EL (cell line): ENCODE measurements at regions not wholly inside any gene's neighbourhood (a gene's known extent, or its start where the extent isn't known, plus 50 kb on each side); places are given as distances from the start of the nearest gene placed in this dataset.

Source experiments
- DNase-seq: peaks from one replicate; pipeline ENCODE4 v3.0.0-alpha.2; 2016

- DNase-seq, result no peak
These were observed 784.5 kb downstream of the USP25 start for GRCh38 chr21:16514316-16514715.

GRCh38 chr21:16517383-16517782 is 787.6 kb downstream of the USP25 start:
- no peak for DNase-seq

- DNase-seq, result no peak
These were observed 789.3 kb downstream of the USP25 start for GRCh38 chr21:16519036-16519435.

GRCh38 chr21:16519644-16520043 is 789.9 kb downstream of the USP25 start:
- no peak for DNase-seq

- peak; percentile 40 for DNase-seq
These were observed 792.8 kb downstream of the USP25 start for GRCh38 chr21:16522548-16522947.

- DNase-seq, result no peak
These were observed 800.9 kb downstream of the USP25 start for GRCh38 chr21:16530656-16531055.

GRCh38 chr21:16532840-16533239 is 803.1 kb downstream of the USP25 start:
- no peak for DNase-seq

GRCh38 chr21:16533692-16534407 is 804.1 kb downstream of the USP25 start:
- DNase-seq, result no peak

- DNase-seq, result peak; percentile 57
These were observed 804.8 kb downstream of the USP25 start for GRCh38 chr21:16534408-16535101.

- DNase-seq, result peak; percentile 85
These were observed 805.3 kb downstream of the USP25 start for GRCh38 chr21:16535102-16535422.

GRCh38 chr21:16535626-16536025 is 805.8 kb downstream of the USP25 start:
- no peak for DNase-seq

- no peak for DNase-seq
These were observed 806.4 kb downstream of the USP25 start for GRCh38 chr21:16536140-16536539.

GRCh38 chr21:16536643-16537434 is 807.1 kb downstream of the USP25 start:
- peak; percentile 56 for DNase-seq

GRCh38 chr21:16537501-16537900 is 807.7 kb downstream of the USP25 start:
- no peak for DNase-seq

GRCh38 chr21:16538405-16538804 is 808.6 kb downstream of the USP25 start:
- no peak for DNase-seq

- DNase-seq, result no peak
These were observed 809.2 kb downstream of the USP25 start for GRCh38 chr21:16538936-16539440.

- DNase-seq, result no peak
These were observed 811.4 kb downstream of the USP25 start for GRCh38 chr21:16540966-16541727.

- DNase-seq, result no peak
These were observed 820.3 kb downstream of the USP25 start for GRCh38 chr21:16550118-16550517.

GRCh38 chr21:16550917-16551741 is 821.3 kb downstream of the USP25 start:
- no peak for DNase-seq

GRCh38 chr21:16552880-16553279 is 823.1 kb downstream of the USP25 start:
- no peak for DNase-seq

- DNase-seq, result no peak
These were observed 824.7 kb downstream of the USP25 start for GRCh38 chr21:16554503-16554902.

- DNase-seq, result no peak
These were observed 833.3 kb downstream of the USP25 start for GRCh38 chr21:16563116-16563515.
